Limb (tissue), 2 donors: ENCODE measurements at regions not wholly inside any gene's neighbourhood (a gene's known extent, or its start where the extent isn't known, plus 50 kb on each side); places are given as distances from the start of the nearest gene placed in this dataset.
"Not testable (repeated sequence)": the region's sequence is repeated elsewhere in the genome, so short reads cannot be mapped to it uniquely, and the experiment has no call there.

Source experiments
- DNase-seq, 2 donors: peaks; one replicate each; pipeline ENCODE4 v3.0.0-alpha.2; 2016; ENCODE audit errors: extremely low spot score in 2 of 2

GRCh38 chr9:115786321-115786720 lies 367.3 kb upstream of the PAPPA start:
- DNase-seq, result no peak

GRCh38 chr9:115790520-115790919 lies 363.1 kb upstream of the PAPPA start:
- peak in 1 of 2 donors; percentile 16 for DNase-seq

- DNase-seq, result no peak
Observed at GRCh38 chr9:115794921-115795475, 358.6 kb upstream of the PAPPA start.

DNA sequence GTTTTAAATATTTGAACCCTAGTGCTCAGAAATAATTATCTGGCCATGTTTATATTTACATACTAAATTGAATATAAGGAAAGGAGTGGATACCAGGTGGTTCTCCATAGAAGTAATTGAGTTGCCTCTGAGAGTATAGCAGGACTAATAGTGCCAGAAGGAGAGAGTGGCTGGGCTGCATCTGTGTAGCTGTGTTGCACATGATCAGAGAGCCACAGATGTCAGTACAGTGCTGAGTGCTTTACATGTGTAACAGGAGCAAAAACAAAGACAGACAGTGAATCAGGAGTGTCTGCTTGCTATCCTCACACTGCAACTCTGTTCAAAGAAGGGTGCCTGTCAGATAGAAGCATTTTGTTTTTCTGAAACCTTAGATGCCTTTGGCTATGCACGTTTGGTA lies 353.9 kb upstream of the PAPPA start:
- DNase-seq, result no peak

DNA sequence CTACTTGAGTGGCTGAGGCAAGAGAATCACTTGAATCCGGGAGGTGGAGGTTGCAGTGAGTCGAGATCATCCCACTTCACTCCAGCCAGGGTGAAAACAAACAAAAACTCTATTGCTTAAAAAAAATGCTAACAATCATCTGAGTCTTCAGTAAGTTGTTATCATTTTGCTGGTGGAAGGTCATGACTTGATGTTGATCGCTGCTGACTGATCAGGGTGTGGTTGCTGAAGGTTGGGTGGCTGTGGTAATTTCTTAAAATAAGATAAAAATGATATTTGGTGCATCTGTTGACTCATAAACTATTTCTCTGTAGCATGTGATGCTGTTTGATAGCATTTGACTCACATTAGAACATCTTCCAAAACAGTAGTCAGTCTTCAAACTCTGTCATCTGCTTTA lies 349.4 kb upstream of the PAPPA start:
- no peak for DNase-seq

- no peak for DNase-seq
Observed at GRCh38 chr9:115808108-115808507, 345.5 kb upstream of the PAPPA start.

- DNase-seq, result no peak
Observed at GRCh38 chr9:115808695-115809094, 344.9 kb upstream of the PAPPA start.

GRCh38 chr9:115810166-115810565 lies 343.4 kb upstream of the PAPPA start:
- no peak for DNase-seq

- no peak for DNase-seq
Observed at GRCh38 chr9:115814081-115814480, 339.5 kb upstream of the PAPPA start.

GRCh38 chr9:115815786-115816185 lies 337.8 kb upstream of the PAPPA start:
- no peak for DNase-seq

- DNase-seq, result not testable (repeated sequence)
Observed at GRCh38 chr9:115818651-115819050, 334.9 kb upstream of the PAPPA start.

- no peak for DNase-seq
Observed at GRCh38 chr9:115832031-115832430, 321.6 kb upstream of the PAPPA start.

- DNase-seq, result no peak
Observed at GRCh38 chr9:115837618-115838017, 316.0 kb upstream of the PAPPA start.

GRCh38 chr9:115838417-115838816 lies 315.2 kb upstream of the PAPPA start:
- DNase-seq, result no peak

DNA sequence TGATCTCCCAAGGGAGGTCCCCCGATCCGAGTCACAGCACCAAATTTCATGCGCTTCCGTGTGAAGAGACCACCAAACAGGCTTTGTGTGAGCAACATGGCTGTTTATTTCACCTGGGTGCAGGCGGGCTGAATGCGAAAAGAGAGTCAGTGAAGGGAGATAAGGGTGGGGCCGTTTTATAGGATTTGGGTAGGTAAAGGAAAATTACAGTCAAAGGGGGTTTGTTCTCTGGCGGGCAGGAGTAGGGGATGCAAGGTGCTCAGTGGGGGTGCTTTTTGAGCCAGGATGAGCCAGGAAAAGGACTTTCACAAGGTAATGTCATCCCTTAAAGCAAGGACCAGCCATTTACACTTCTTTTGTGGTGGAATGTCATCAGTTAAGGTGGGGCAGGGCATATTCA lies 309.2 kb upstream of the PAPPA start:
- DNase-seq, result not testable (repeated sequence)

DNA sequence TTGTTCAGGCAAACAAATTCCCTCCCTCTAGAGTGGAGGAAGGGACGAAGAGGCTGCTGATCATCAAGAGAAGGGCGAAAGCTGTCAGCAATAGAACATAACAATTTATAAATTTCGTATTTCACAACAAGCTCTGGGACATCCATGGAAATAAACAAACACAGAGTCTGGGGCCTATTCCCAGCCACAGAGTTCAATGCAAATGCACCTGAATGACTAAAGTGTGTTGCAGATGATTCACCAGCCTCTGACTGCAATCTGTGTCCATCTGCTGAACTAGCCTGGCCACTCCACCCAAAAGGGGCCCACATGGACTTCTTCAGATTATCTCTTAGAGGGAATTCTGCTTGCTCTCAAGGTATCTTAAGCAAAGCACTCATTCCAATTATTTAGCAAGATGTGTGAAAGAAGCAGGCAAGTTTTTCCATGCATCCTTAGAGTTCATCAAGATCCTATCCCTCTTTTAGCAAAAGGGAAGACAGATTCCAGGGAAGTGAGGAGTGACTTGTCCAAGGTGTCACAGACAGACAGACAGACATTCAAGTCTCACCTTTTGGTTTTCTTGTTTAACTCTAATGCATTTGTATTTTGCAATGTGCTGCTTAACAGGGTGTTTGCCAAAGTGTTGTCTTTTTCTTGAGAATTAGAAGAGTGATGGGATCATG lies 307.8 kb upstream of the PAPPA start:
- DNase-seq, result no peak

DNA sequence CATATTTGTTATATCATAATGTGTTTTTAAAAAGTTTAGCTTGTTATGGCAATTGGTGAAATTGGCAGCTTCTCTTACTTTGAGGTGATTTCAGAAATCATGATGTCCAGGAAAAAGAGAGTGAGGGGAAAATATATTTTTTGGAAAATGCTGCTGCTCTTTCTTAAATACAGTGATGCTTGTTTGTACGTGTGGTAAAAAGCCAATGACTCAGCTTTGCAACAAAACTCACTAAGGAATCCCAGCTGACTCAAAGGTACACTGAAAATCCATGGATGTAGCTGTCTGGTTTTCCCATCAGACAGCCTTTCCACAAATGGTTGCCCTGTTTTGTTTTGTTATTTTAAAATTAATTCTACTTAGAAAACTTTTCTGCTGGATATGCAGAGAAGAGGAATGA lies 306.4 kb upstream of the PAPPA start:
- no peak for DNase-seq

GRCh38 chr9:115849679-115850412 lies 303.7 kb upstream of the PAPPA start:
- no peak for DNase-seq

DNA sequence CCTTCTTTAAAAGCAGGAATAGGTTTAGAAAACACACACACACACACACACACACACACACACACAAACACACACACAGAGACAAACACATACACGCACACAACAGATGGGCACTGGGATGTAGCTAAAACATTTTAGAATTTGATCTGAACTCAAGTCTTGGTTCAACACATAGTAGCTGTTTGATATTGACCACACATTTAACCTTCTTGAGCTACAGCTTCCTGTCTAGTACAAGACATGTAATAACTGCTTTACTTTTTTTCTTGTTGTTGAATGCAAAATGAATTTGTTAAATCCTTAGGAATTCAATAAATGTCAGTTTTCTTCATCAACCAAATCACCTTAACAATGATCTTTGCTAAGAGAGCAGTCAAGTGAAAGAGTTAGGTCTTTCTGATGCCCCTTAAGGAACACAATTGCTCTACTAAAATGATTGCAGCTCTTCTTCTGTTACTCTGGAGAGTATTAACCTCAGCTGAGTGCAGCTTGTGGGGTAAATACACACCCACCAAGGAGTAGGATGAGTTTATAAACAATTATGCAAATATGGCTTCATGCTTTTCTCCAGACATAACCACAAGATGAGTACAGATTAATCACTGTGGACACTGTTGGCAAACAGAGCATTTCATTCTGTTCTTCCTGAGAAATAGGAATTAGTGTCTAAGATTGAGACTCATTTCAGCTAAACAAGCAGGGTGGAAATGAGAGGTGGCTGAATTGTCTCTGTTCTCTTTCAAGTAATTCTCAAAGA lies 302.9 kb upstream of the PAPPA start:
- DNase-seq, result no peak

- DNase-seq, result no peak
Observed at GRCh38 chr9:115855458-115856133, 298.0 kb upstream of the PAPPA start.

- DNase-seq, result not testable (repeated sequence)
Observed at GRCh38 chr9:115858421-115858820, 295.2 kb upstream of the PAPPA start.

DNA sequence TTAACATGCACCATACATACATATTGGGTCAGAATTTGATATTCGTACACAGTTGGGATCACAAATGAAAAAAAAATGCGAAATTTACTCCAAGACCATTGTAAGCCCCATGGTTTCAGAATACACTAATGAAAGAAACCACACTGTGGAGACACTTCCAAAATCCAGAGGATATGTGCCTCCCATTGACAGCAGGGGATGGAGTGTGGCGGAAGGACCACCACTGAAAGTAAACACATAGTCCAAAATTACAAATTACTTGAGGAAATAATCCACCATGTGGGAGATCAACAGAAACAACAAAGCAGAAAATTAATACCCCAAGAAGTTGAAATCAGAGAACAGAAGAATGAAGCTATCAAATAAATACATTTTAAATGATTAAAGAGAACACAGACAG lies 291.6 kb upstream of the PAPPA start:
- DNase-seq, result no peak
